DND-41 (cell line): ENCODE measurements at regions not wholly inside any gene's neighbourhood (a gene's known extent, or its start where the extent isn't known, plus 50 kb on each side); places are given as distances from the start of the nearest gene placed in this dataset.
"Not testable (repeated sequence)": the region's sequence is repeated elsewhere in the genome, so short reads cannot be mapped to it uniquely, and the experiment has no call there.

Experiments used
- ATAC-seq: fragments of 200-7000 bp; cut with Tn5 transposase; 3 replicates; pipeline ENCODE4 v1.9.1; 2021; ENCODE audit warnings: low read depth; ENCODE audit not compliant: insufficient read depth
- DNase-seq: peaks from one replicate; pipeline ENCODE4 v3.0.0-alpha.2; 2020
- H2AFZ ChIP-seq: 2 replicates; pipeline ENCODE4 v1.6.0; 2012; ENCODE audit warnings: low read depth, low read length
- H3K27ac ChIP-seq: 2 replicates; pipeline ENCODE4 v1.5.1; 2012; ENCODE audit warnings: low read length, inconsistent platforms
- H3K27me3 ChIP-seq: fragments of 200-600 bp; sonication (generic); 2 replicates; pipeline ENCODE4 v1.6.0; 2012; ENCODE audit warnings: low read length, mild to moderate bottlenecking, inconsistent platforms; ENCODE audit not compliant: insufficient read depth, poor library complexity
- H3K36me3 ChIP-seq: 2 replicates; pipeline ENCODE4 v1.5.1; 2012; ENCODE audit warnings: low read length, inconsistent platforms; ENCODE audit not compliant: insufficient read depth
- H3K4me1 ChIP-seq: 2 replicates; pipeline ENCODE4 v1.5.1; 2012; ENCODE audit warnings: mild to moderate bottlenecking, low read length; ENCODE audit not compliant: insufficient read depth
- H3K4me2 ChIP-seq: 2 replicates; pipeline ENCODE4 v1.6.0; 2012; ENCODE audit warnings: mild to moderate bottlenecking, moderate library complexity, low read length, inconsistent platforms; ENCODE audit not compliant: insufficient read depth
- H3K4me3 ChIP-seq, 2 experiments: fragments of 200-600 bp in 1 of 2; shearing (Covaris generic) in 1 of 2; 2 replicates each; pipeline ENCODE4 v1.5.1; 2012 to 2016; ENCODE audit warnings: inconsistent platforms in 2 of 2, low read length in 2 of 2, mild to moderate bottlenecking in 2 of 2, low read depth in 1 of 2, moderate library complexity in 1 of 2
- H3K79me2 ChIP-seq: 2 replicates; pipeline ENCODE4 v1.6.0; 2012; ENCODE audit warnings: low read length, inconsistent platforms; ENCODE audit not compliant: insufficient read depth
- H3K9ac ChIP-seq: 2 replicates; pipeline ENCODE4 v1.6.0; 2012; ENCODE audit warnings: low read depth, mild to moderate bottlenecking, inconsistent platforms, low read length, moderate library complexity
- H3K9me3 ChIP-seq: 2 replicates; pipeline ENCODE4 v1.5.1; 2012; ENCODE audit warnings: low read length, moderate library complexity, mild to moderate bottlenecking, inconsistent platforms; ENCODE audit not compliant: insufficient read depth, severe bottlenecking
- H4K20me1 ChIP-seq: 2 replicates; pipeline ENCODE4 v1.6.0; 2012; ENCODE audit warnings: low read length; ENCODE audit not compliant: insufficient read depth
- CTCF ChIP-seq: IDR thresholded peaks from 2 replicates; pipeline ENCODE4 v1.5.1; 2012; ENCODE audit warnings: borderline replicate concordance, low read length, moderate library complexity, mild to moderate bottlenecking; ENCODE audit not compliant: poor library complexity, severe bottlenecking; ENCODE audit errors: extremely low read depth
- EZH2 ChIP-seq: IDR thresholded peaks from 3 replicates; pipeline ENCODE4 v1.6.1; 2012; ENCODE audit warnings: borderline replicate concordance, low read depth, mild to moderate bottlenecking, moderate library complexity, low read length, inconsistent platforms; ENCODE audit not compliant: severe bottlenecking

- no peak overlapping the region for H3K27ac ChIP-seq
- H3K4me1 ChIP-seq = no peaks in the 10 kb centered on the region
- no peak overlapping the region for H3K4me3 ChIP-seq
- no peak for ATAC-seq
- TF ChIP-seq CTCF (no peak), EZH2 (no peak)
- H2AFZ ChIP-seq = no peak overlapping the region
- peaks cover 31% of the 10 kb centered on the region for H3K36me3 ChIP-seq
- DNase-seq = no peak
- no peaks in the 10 kb centered on the region for H4K20me1 ChIP-seq
- H3K9ac ChIP-seq = no peak overlapping the region
- peaks cover 26% of the 10 kb centered on the region for H3K9me3 ChIP-seq
- no peak overlapping the region for H3K4me2 ChIP-seq
- no peaks in the 10 kb centered on the region for H3K27me3 ChIP-seq
- no peaks in the 10 kb centered on the region for H3K79me2 ChIP-seq
Measured at GRCh38 chr18:14221689-14222088, 89.5 kb upstream of the ZNF519 start.

GRCh38 chr18:14215952-14216351 is 83.7 kb upstream of the ZNF519 start:
- not testable (repeated sequence) for H3K9ac ChIP-seq, ATAC-seq, H3K27ac ChIP-seq, H3K4me2 ChIP-seq, H2AFZ ChIP-seq, H3K4me3 ChIP-seq, DNase-seq, H3K27me3 ChIP-seq, H3K9me3 ChIP-seq, H3K79me2 ChIP-seq, H3K36me3 ChIP-seq, H3K4me1 ChIP-seq, H4K20me1 ChIP-seq

- H3K4me1 ChIP-seq, H4K20me1 ChIP-seq, H3K79me2 ChIP-seq, H3K9me3 ChIP-seq, H3K4me3 ChIP-seq, H3K27ac ChIP-seq, DNase-seq, H3K27me3 ChIP-seq, H3K4me2 ChIP-seq, ATAC-seq, H2AFZ ChIP-seq, H3K9ac ChIP-seq, H3K36me3 ChIP-seq: not testable (repeated sequence)
Measured at GRCh38 chr18:14203424-14203823, 71.2 kb upstream of the ZNF519 start.

GRCh38 chr18:14190776-14191442 is 58.7 kb upstream of the ZNF519 start:
- H3K4me3 ChIP-seq, H3K79me2 ChIP-seq, ATAC-seq, DNase-seq, H3K27ac ChIP-seq, H2AFZ ChIP-seq, H3K9ac ChIP-seq, H3K9me3 ChIP-seq, H4K20me1 ChIP-seq, H3K27me3 ChIP-seq, H3K4me2 ChIP-seq, H3K4me1 ChIP-seq: not testable (repeated sequence)
- H3K36me3 ChIP-seq = peaks cover 15% of the 10 kb centered on the region; the same call in 1 of the 2 replicates

- Histone ChIP-seq H3K27me3 (no peaks in the 10 kb centered on the region), H3K9me3 (no peaks in the 10 kb centered on the region), H4K20me1 (no peaks in the 10 kb centered on the region), H3K4me1 (no peaks in the 10 kb centered on the region), H3K27ac (no peak overlapping the region), H3K4me2 (no peak overlapping the region), H3K4me3 (no peak overlapping the region), H2AFZ (no peak overlapping the region), H3K79me2 (no peaks in the 10 kb centered on the region), H3K36me3 (peaks cover 19% of the 10 kb centered on the region; the same call in 1 of the 2 replicates), H3K9ac (no peak overlapping the region)
- DNase-seq (no peak), ATAC-seq (no peak)
- no peak for TF ChIP-seq CTCF
- no peak for TF ChIP-seq EZH2
Measured at GRCh38 chr18:14189858-14190257, 57.6 kb upstream of the ZNF519 start.

GRCh38 chr18:14188751-14189406 is 56.6 kb upstream of the ZNF519 start:
- H3K9ac ChIP-seq, H3K27me3 ChIP-seq, H3K79me2 ChIP-seq, H3K27ac ChIP-seq, H3K4me2 ChIP-seq, H2AFZ ChIP-seq, ATAC-seq, H4K20me1 ChIP-seq, DNase-seq, H3K4me3 ChIP-seq, H3K4me1 ChIP-seq, H3K9me3 ChIP-seq: not testable (repeated sequence)
- peaks cover 19% of the 10 kb centered on the region; the same call in 1 of the 2 replicates for H3K36me3 ChIP-seq
